ENCODE measurements at regions not wholly inside any gene's neighbourhood (a gene's known extent, or its start where the extent isn't known, plus 50 kb on each side); places are given as distances from the start of the nearest gene placed in this dataset.
"Not testable (repeated sequence)": the region's sequence is repeated elsewhere in the genome, so short reads cannot be mapped to it uniquely, and the experiment has no call there.

GRCh38 chr4:4116901-4117300, 109.8 kb downstream of the OTOP1 start:
- H3K36me3 ChIP-seq (ENCODE audit: control insufficient read depth in 2 of 2, insufficient read depth in 2 of 2, low read length in 1 of 2); SMC1A ChIA-PET (ENCODE audit: uncharacterized antibody, unreplicated experiment); BruUV-seq (replicated peaks); POLR2A ChIA-PET; H3K9me3 ChIP-seq (replicated peaks; ENCODE audit: control insufficient read depth, insufficient read depth, low read length); H3K27me3 ChIP-seq (replicated peaks in 1 of 2; ENCODE audit: control insufficient read depth in 2 of 2, insufficient read depth in 2 of 2, low read length in 1 of 2); H3K79me2 ChIP-seq (ENCODE audit: control insufficient read depth, insufficient read depth, low read length); ATAC-seq; in situ Hi-C loops (cut with MboI); RAD21 ChIA-PET (ENCODE audit: unreplicated experiment); intact Hi-C loops (cut with micrococcal nuclease; ENCODE audit: unreplicated experiment); FAIRE-seq; H2AFZ ChIP-seq (ENCODE audit: control insufficient read depth, low read depth, low read length); H3K4me1 ChIP-seq (ENCODE audit: control insufficient read depth, insufficient read depth, low read length); H3K27ac ChIP-seq (ENCODE audit: control insufficient read depth, insufficient read depth); CTCF ChIA-PET; H4K20me1 ChIP-seq (ENCODE audit: control insufficient read depth, insufficient read depth); H3K4me3 ChIP-seq; H3K9ac ChIP-seq (ENCODE audit: control insufficient read depth, insufficient read depth, low read length); H3K4me2 ChIP-seq (ENCODE audit: control insufficient read depth, insufficient read depth): not testable (repeated sequence)
- WGBS (ENCODE audit: insufficient coverage, insufficient replicate concordance, low lambda C conversion rate, missing lambda C conversion rate), result 67% methylated on average over 1 of the region's 1 CpG
- DNase-seq (ENCODE audit: low read depth, low spot score), result peak; percentile 1
- TF ChIP-seq, protein P1, sequence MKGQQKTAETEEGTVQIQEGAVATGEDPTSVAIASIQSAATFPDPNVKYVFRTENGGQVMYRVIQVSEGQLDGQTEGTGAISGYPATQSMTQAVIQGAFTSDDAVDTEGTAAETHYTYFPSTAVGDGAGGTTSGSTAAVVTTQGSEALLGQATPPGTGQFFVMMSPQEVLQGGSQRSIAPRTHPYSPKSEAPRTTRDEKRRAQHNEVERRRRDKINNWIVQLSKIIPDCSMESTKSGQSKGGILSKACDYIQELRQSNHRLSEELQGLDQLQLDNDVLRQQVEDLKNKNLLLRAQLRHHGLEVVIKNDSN (IDR thresholded peaks at IDR 0.05; ENCODE audit: borderline replicate concordance, extremely low read length, insufficient read depth, low read depth, low read length), result peak; percentile 16
- peak; percentile 46 for TF ChIP-seq SIX5 (IDR thresholded peaks at IDR 0.05; ENCODE audit: low read depth, low read length, severe bottlenecking)
- peak; percentile 42; the same call in 1 of the 2 replicates for TF ChIP-seq HCFC1 (IDR thresholded peaks at IDR 0.05; ENCODE audit: low read length)

DNA sequence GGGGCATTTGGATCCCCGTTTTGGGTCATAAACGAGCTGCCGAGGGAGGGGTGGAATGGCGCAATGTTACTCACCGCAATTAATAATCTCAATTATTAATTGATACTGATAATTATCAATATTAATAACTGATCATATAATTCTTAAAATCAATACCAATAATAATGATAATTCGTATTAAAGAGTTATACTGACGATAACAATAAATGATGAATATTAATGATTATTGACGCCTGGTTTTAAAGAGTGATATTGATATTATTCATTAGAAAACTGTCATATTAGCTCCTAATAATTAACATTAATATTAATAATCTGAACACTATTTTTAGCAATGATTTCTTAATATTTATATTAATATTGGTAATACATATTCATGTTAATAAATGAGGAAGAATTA, 92.4 kb downstream of the OTOP1 start:
- H3K4me2 ChIP-seq (ENCODE audit: control insufficient read depth, insufficient read depth); H3K4me3 ChIP-seq; ATAC-seq; H2AFZ ChIP-seq (ENCODE audit: control insufficient read depth, low read depth, low read length); H4K20me1 ChIP-seq (ENCODE audit: control insufficient read depth, insufficient read depth); RAD21 ChIA-PET (ENCODE audit: unreplicated experiment); POLR2A ChIA-PET; DNase-seq (ENCODE audit: low read depth, low spot score); SMC1A ChIA-PET (ENCODE audit: uncharacterized antibody, unreplicated experiment); H3K27ac ChIP-seq (ENCODE audit: control insufficient read depth, insufficient read depth); H3K9me3 ChIP-seq (replicated peaks; ENCODE audit: control insufficient read depth, insufficient read depth, low read length); H3K36me3 ChIP-seq (ENCODE audit: control insufficient read depth in 2 of 2, insufficient read depth in 2 of 2, low read length in 1 of 2); BruUV-seq (replicated peaks); H3K4me1 ChIP-seq (ENCODE audit: control insufficient read depth, insufficient read depth, low read length); in situ Hi-C loops (cut with MboI); H3K27me3 ChIP-seq (replicated peaks in 1 of 2; ENCODE audit: control insufficient read depth in 2 of 2, insufficient read depth in 2 of 2, low read length in 1 of 2); FAIRE-seq; H3K9ac ChIP-seq (ENCODE audit: control insufficient read depth, insufficient read depth, low read length); CTCF ChIA-PET; H3K79me2 ChIP-seq (ENCODE audit: control insufficient read depth, insufficient read depth, low read length); intact Hi-C loops (cut with micrococcal nuclease; ENCODE audit: unreplicated experiment): not testable (repeated sequence)
- 68% methylated on average over 4 of the region's 8 CpGs for WGBS (ENCODE audit: insufficient coverage, insufficient replicate concordance, low lambda C conversion rate, missing lambda C conversion rate)

DNA sequence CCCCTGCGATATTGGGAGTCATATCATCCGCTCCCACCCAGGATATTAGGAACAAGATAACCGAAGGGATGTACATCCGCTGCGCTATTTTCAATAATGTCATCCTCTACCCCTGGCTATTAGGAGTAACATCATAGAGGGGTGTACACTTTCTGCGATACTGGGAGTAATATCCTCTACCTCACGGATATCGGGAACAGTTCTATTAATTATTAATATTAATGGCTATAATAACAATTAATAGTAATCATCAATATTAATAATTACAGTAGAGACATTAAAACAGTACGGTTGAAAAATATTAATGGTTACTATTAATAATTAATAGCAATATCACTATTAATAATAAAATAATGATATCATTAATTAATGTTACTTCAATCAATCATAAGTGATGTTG, 90.1 kb downstream of the OTOP1 start:
- intact Hi-C loops (cut with micrococcal nuclease; ENCODE audit: unreplicated experiment); H4K20me1 ChIP-seq (ENCODE audit: control insufficient read depth, insufficient read depth); H3K4me2 ChIP-seq (ENCODE audit: control insufficient read depth, insufficient read depth); FAIRE-seq; ATAC-seq; H3K9me3 ChIP-seq (replicated peaks; ENCODE audit: control insufficient read depth, insufficient read depth, low read length); H3K4me1 ChIP-seq (ENCODE audit: control insufficient read depth, insufficient read depth, low read length); H3K79me2 ChIP-seq (ENCODE audit: control insufficient read depth, insufficient read depth, low read length); RAD21 ChIA-PET (ENCODE audit: unreplicated experiment); H2AFZ ChIP-seq (ENCODE audit: control insufficient read depth, low read depth, low read length); H3K27me3 ChIP-seq (replicated peaks in 1 of 2; ENCODE audit: control insufficient read depth in 2 of 2, insufficient read depth in 2 of 2, low read length in 1 of 2); H3K36me3 ChIP-seq (ENCODE audit: control insufficient read depth in 2 of 2, insufficient read depth in 2 of 2, low read length in 1 of 2); H3K9ac ChIP-seq (ENCODE audit: control insufficient read depth, insufficient read depth, low read length); POLR2A ChIA-PET; H3K27ac ChIP-seq (ENCODE audit: control insufficient read depth, insufficient read depth); SMC1A ChIA-PET (ENCODE audit: uncharacterized antibody, unreplicated experiment); H3K4me3 ChIP-seq; in situ Hi-C loops (cut with MboI); DNase-seq (ENCODE audit: low read depth, low spot score); CTCF ChIA-PET; BruUV-seq (replicated peaks): not testable (repeated sequence)
- whole genome bisulfite sequencing (ENCODE audit: insufficient coverage, insufficient replicate concordance, low lambda C conversion rate, missing lambda C conversion rate), result 77% methylated on average over 7 of the region's 9 CpGs

Measured in GM12878 (cell line).